ENCODE measurements at regions not wholly inside any gene's neighbourhood (a gene's known extent, or its start where the extent isn't known, plus 50 kb on each side); places are given as distances from the start of the nearest gene placed in this dataset.
"Not testable (repeated sequence)": the region's sequence is repeated elsewhere in the genome, so short reads cannot be mapped to it uniquely, and the experiment has no call there.

GRCh38 chr18:34525244-34525643 lies 184.9 kb upstream of the DTNA start:
- DNase-seq (ENCODE audit: low read depth in 2 of 3, low spot score in 1 of 3) = no peak

- no peak for DNase-seq (ENCODE audit: low read depth in 2 of 3, low spot score in 1 of 3)
Observed at GRCh38 chr18:34528177-34528576, 181.9 kb upstream of the DTNA start.

GRCh38 chr18:34529358-34530335 lies 180.5 kb upstream of the DTNA start:
- no peak for DNase-seq (ENCODE audit: low read depth in 2 of 3, low spot score in 1 of 3)

- DNase-seq (ENCODE audit: low read depth in 2 of 3, low spot score in 1 of 3) = no peak
Observed at GRCh38 chr18:34531110-34531509, 179.0 kb upstream of the DTNA start.

- DNase-seq (ENCODE audit: low read depth in 2 of 3, low spot score in 1 of 3) = not testable (repeated sequence)
Observed at GRCh38 chr18:34534642-34535041, 175.5 kb upstream of the DTNA start.

GRCh38 chr18:34540897-34541296 lies 169.2 kb upstream of the DTNA start:
- DNase-seq (ENCODE audit: low read depth in 2 of 3, low spot score in 1 of 3) = no peak

GRCh38 chr18:34542625-34543024 lies 167.5 kb upstream of the DTNA start:
- no peak for DNase-seq (ENCODE audit: low read depth in 2 of 3, low spot score in 1 of 3)

GRCh38 chr18:34543356-34543755 lies 166.7 kb upstream of the DTNA start:
- DNase-seq (ENCODE audit: low read depth in 2 of 3, low spot score in 1 of 3) = no peak

GRCh38 chr18:34543945-34544344 lies 166.2 kb upstream of the DTNA start:
- DNase-seq (ENCODE audit: low read depth in 2 of 3, low spot score in 1 of 3) = no peak

GRCh38 chr18:34544930-34545329 lies 165.2 kb upstream of the DTNA start:
- no peak for DNase-seq (ENCODE audit: low read depth in 2 of 3, low spot score in 1 of 3)

- no peak for DNase-seq (ENCODE audit: low read depth in 2 of 3, low spot score in 1 of 3)
Observed at GRCh38 chr18:34548120-34548972, 161.8 kb upstream of the DTNA start.

- no peak for DNase-seq (ENCODE audit: low read depth in 2 of 3, low spot score in 1 of 3)
Observed at GRCh38 chr18:34548973-34549294, 161.2 kb upstream of the DTNA start.

- DNase-seq (ENCODE audit: low read depth in 2 of 3, low spot score in 1 of 3) = no peak
Observed at GRCh38 chr18:34549367-34549766, 160.7 kb upstream of the DTNA start.

- no peak for DNase-seq (ENCODE audit: low read depth in 2 of 3, low spot score in 1 of 3)
Observed at GRCh38 chr18:34550156-34550555, 159.9 kb upstream of the DTNA start.

GRCh38 chr18:34550902-34551301 lies 159.2 kb upstream of the DTNA start:
- no peak for DNase-seq (ENCODE audit: low read depth in 2 of 3, low spot score in 1 of 3)

- no peak for DNase-seq (ENCODE audit: low read depth in 2 of 3, low spot score in 1 of 3)
Observed at GRCh38 chr18:34551824-34552223, 158.3 kb upstream of the DTNA start.

GRCh38 chr18:34562252-34562870 lies 147.7 kb upstream of the DTNA start:
- no peak for DNase-seq (ENCODE audit: low read depth in 2 of 3, low spot score in 1 of 3)

- no peak for DNase-seq (ENCODE audit: low read depth in 2 of 3, low spot score in 1 of 3)
Observed at GRCh38 chr18:34567857-34568256, 142.2 kb upstream of the DTNA start.

GRCh38 chr18:34576622-34577021 lies 133.5 kb upstream of the DTNA start:
- DNase-seq (ENCODE audit: low read depth in 2 of 3, low spot score in 1 of 3) = no peak

GRCh38 chr18:34583895-34584294 lies 126.2 kb upstream of the DTNA start:
- no peak for DNase-seq (ENCODE audit: low read depth in 2 of 3, low spot score in 1 of 3)

GRCh38 chr18:34590503-34590902 lies 119.6 kb upstream of the DTNA start:
- DNase-seq (ENCODE audit: low read depth in 2 of 3, low spot score in 1 of 3) = no peak
